Liver (tissue), 8 donors: ENCODE measurements at regions not wholly inside any gene's neighbourhood (a gene's known extent, or its start where the extent isn't known, plus 50 kb on each side); places are given as distances from the start of the nearest gene placed in this dataset.

Source experiments
- DNase-seq: peaks from one replicate; pipeline ENCODE4 v3.0.0-alpha.2; 2017; ENCODE audit warnings: low spot score
- H3K27ac ChIP-seq, 2 donors: one replicate each; pipeline ENCODE4 v1.7.0; 2013; ENCODE audit warnings: inconsistent platforms in 2 of 2, low read length in 2 of 2, control low read depth in 1 of 2, low read depth in 1 of 2, mild to moderate bottlenecking in 1 of 2
- H3K27me3 ChIP-seq, 4 donors: one replicate each; pipeline versions ENCODE4 v1.6.1 to v1.7.0; 2013; ENCODE audit warnings: low read length in 3 of 4, inconsistent platforms in 1 of 4, mild to moderate bottlenecking in 1 of 4, moderate library complexity in 1 of 4; ENCODE audit not compliant: control insufficient read depth in 4 of 4, insufficient read depth in 4 of 4
- H3K36me3 ChIP-seq, 4 donors: one replicate each; pipeline versions ENCODE4 v1.6.1 to v1.7.0; 2013; ENCODE audit warnings: low read length in 3 of 4, mild to moderate bottlenecking in 3 of 4, low read depth in 1 of 4, moderate library complexity in 1 of 4; ENCODE audit not compliant: control insufficient read depth in 4 of 4, insufficient read depth in 3 of 4
- H3K4me1 ChIP-seq, 4 donors: one replicate each; pipeline versions ENCODE4 v1.6.1 to v1.7.0; 2013; ENCODE audit warnings: low read length in 3 of 4, mild to moderate bottlenecking in 3 of 4, moderate library complexity in 1 of 4; ENCODE audit not compliant: control insufficient read depth in 4 of 4, insufficient read depth in 4 of 4
- H3K4me3 ChIP-seq, 3 donors: one replicate each; pipeline versions ENCODE4 v1.6.1 to v1.7.0; 2013; ENCODE audit warnings: low read length in 3 of 3, control low read depth in 1 of 3, low read depth in 1 of 3, mild to moderate bottlenecking in 1 of 3
- H3K9ac ChIP-seq, 2 donors: one replicate each; pipeline ENCODE4 v1.7.0; 2013; ENCODE audit warnings: low read length in 2 of 2, mild to moderate bottlenecking in 2 of 2, moderate library complexity in 2 of 2, control low read depth in 1 of 2, low read depth in 1 of 2
- H3K9me3 ChIP-seq, 4 donors: one replicate each; pipeline versions ENCODE4 v1.6.1 to v1.7.0; 2013; ENCODE audit warnings: low read length in 3 of 4; ENCODE audit not compliant: control insufficient read depth in 4 of 4
- EGR1 ChIP-seq, 2 donors: IDR thresholded peaks; 2 replicates each; pipeline ENCODE4 v1.6.1; 2016 to 2018; ENCODE audit warnings: antibody characterized with exemption in 2 of 2, low read depth in 2 of 2
- FOXA1 ChIP-seq: IDR thresholded peaks from 2 replicates; pipeline ENCODE4 v1.6.1; 2016; ENCODE audit warnings: antibody characterized with exemption
- FOXA2 ChIP-seq: IDR thresholded peaks from 2 replicates; pipeline ENCODE4 v1.6.1; 2016; ENCODE audit warnings: antibody characterized with exemption
- GABPA ChIP-seq, 2 donors: IDR thresholded peaks in 1 of 2; conservative IDR thresholded peaks in 1 of 2; 2 replicates each; pipeline ENCODE4 v1.6.1; 2016; ENCODE audit warnings: antibody characterized with exemption in 2 of 2, mild to moderate bottlenecking in 1 of 2, moderate library complexity in 1 of 2
- HNF4A ChIP-seq, 2 donors: conservative IDR thresholded peaks; 2 replicates each; pipeline ENCODE4 v1.6.1; 2016; ENCODE audit warnings: antibody characterized with exemption in 2 of 2, mild to moderate bottlenecking in 2 of 2
- HNF4G ChIP-seq: IDR thresholded peaks from 2 replicates; pipeline ENCODE4 v1.6.1; 2016; ENCODE audit warnings: antibody characterized with exemption
- JUND ChIP-seq, 2 donors: IDR thresholded peaks; 2 replicates each; pipeline ENCODE4 v1.6.1; 2016; ENCODE audit warnings: antibody characterized with exemption in 2 of 2
- NR2F2 ChIP-seq: IDR thresholded peaks from 2 replicates; pipeline ENCODE4 v1.6.1; 2016; ENCODE audit warnings: antibody characterized with exemption
- RAD21 ChIP-seq, 2 donors: IDR thresholded peaks; 2 replicates each; pipeline ENCODE4 v1.6.1; 2016; ENCODE audit warnings: antibody characterized with exemption in 2 of 2, mild to moderate bottlenecking in 2 of 2
- RXRA ChIP-seq, 2 donors: IDR thresholded peaks; 2 replicates each; pipeline ENCODE4 v1.6.1; 2017 to 2018; ENCODE audit warnings: antibody characterized with exemption in 2 of 2, mild to moderate bottlenecking in 1 of 2
- SP1 ChIP-seq: IDR thresholded peaks from 2 replicates; pipeline ENCODE4 v1.6.1; 2018; ENCODE audit warnings: antibody characterized with exemption, mild to moderate bottlenecking
- TAF1 ChIP-seq: conservative IDR thresholded peaks from 2 replicates; pipeline ENCODE4 v1.6.1; 2016; ENCODE audit warnings: antibody characterized with exemption, mild to moderate bottlenecking
- YY1 ChIP-seq: IDR thresholded peaks from 2 replicates; pipeline ENCODE4 v1.6.1; 2016; ENCODE audit warnings: antibody characterized with exemption, mild to moderate bottlenecking
- WGBS: extraction: QIAGEN DNeasy Blood & Tissue Kit; methylation state at CpG from one replicate; pipeline ENCODE4 v1.1.7; 2013; 5-methylcytosine and 5-hydroxymethylcytosine counted together
- TF ChIP-seq, protein P1 (sequence below): fragments of 150-350 bp; IDR thresholded peaks from 2 replicates; pipeline ENCODE4 v1.5.1; 2017; ENCODE audit warnings: improper control_type of control experiment, low read depth, low read length; ENCODE audit not compliant: missing input control
- TF ChIP-seq, protein P2 (sequence below): IDR thresholded peaks from 2 replicates; pipeline ENCODE4 v1.6.1; 2016; ENCODE audit warnings: antibody characterized with exemption
- TF ChIP-seq, protein P3 (sequence below): IDR thresholded peaks from 2 replicates; pipeline ENCODE4 v1.6.1; 2016; ENCODE audit warnings: antibody characterized with exemption
- TF ChIP-seq, protein P4 (sequence below): IDR thresholded peaks from 2 replicates; pipeline ENCODE4 v1.6.1; 2016; ENCODE audit warnings: antibody characterized with exemption
- TF ChIP-seq, protein P5 (sequence below): IDR thresholded peaks from 2 replicates; pipeline ENCODE4 v1.6.1; 2016; ENCODE audit warnings: antibody characterized with exemption, mild to moderate bottlenecking
- donor health status: healthy.
- donor health status: healthy.
- donor health status: healthy.
- donor health status: healthy.
- donor health status: healthy.

DNA sequence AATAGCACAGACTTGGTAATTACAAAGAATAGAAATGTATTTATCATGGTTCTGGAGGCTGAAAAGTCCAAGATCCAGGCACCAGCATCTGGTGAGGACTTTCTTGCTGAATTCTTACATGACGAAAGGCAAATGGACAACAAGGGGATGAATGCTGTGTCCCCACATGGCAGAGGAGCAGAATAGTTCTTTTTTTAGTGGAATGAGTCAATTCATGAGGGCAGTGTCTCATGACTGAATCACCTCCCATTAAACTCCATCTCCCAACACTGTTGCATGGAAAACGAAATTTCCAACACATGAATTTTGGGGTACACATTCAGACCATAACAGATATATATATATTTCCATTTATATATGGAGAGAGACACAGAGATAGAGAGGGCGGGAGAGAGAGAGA lies 628.3 kb downstream of the TRIML1 start:
- WGBS, result 53% methylated on average over 3 of the region's 3 CpGs
- no peak overlapping the region for H3K27ac ChIP-seq
- no peaks in the 10 kb centered on the region for H3K4me1 ChIP-seq
- no peak for DNase-seq
- peaks cover 0 to 2% (median 0%) of the 10 kb centered on the region in 4 donors for H3K9me3 ChIP-seq
- H3K9ac ChIP-seq, result no peak overlapping the region
- no peaks in the 10 kb centered on the region for H3K36me3 ChIP-seq
- TF ChIP-seq, protein P1, sequence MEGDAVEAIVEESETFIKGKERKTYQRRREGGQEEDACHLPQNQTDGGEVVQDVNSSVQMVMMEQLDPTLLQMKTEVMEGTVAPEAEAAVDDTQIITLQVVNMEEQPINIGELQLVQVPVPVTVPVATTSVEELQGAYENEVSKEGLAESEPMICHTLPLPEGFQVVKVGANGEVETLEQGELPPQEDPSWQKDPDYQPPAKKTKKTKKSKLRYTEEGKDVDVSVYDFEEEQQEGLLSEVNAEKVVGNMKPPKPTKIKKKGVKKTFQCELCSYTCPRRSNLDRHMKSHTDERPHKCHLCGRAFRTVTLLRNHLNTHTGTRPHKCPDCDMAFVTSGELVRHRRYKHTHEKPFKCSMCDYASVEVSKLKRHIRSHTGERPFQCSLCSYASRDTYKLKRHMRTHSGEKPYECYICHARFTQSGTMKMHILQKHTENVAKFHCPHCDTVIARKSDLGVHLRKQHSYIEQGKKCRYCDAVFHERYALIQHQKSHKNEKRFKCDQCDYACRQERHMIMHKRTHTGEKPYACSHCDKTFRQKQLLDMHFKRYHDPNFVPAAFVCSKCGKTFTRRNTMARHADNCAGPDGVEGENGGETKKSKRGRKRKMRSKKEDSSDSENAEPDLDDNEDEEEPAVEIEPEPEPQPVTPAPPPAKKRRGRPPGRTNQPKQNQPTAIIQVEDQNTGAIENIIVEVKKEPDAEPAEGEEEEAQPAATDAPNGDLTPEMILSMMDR, result no peak
- H3K27me3 ChIP-seq, result no peaks in the 10 kb centered on the region
- no peak overlapping the region for H3K4me3 ChIP-seq

DNA sequence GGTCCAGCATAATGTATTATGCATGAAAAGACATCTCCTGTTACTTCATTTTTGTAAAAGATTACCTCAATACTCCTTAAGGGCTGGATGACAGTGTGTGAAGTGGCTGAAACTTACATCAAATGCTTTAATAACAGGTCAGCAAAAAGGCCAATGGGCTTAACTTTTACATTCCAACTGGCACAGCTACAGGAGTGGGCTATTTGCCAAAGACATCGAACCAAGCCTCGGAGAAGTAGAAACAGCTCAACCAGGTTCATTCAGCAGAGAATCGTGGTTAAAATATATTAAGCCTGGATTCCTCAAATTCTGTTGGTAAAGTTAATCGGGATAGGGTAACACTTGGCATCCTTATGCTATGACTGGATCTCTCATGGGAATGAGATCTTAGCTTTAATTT lies 639.7 kb downstream of the TRIML1 start:
- Histone ChIP-seq H3K27me3 (peaks cover 0 to 3% (median 0%) of the 10 kb centered on the region in 4 donors), H3K4me3 (no peak overlapping the region), H3K27ac (no peak overlapping the region), H3K4me1 (no peaks in the 10 kb centered on the region), H3K9ac (no peak overlapping the region), H3K9me3 (no peaks in the 10 kb centered on the region), H3K36me3 (no peaks in the 10 kb centered on the region)
- TF ChIP-seq JUND (IDR thresholded peaks at IDR 0.05) (no peak), HNF4A (conservative IDR thresholded peaks at IDR 0.05) (no peak), EGR1 (IDR thresholded peaks at IDR 0.05; ENCODE audit: low read depth in 2 of 2) (no peak), YY1 (no peak), RXRA (IDR thresholded peaks at IDR 0.05) (no peak), FOXA2 (no peak), NR2F2 (no peak), TAF1 (no peak), HNF4G (no peak), RAD21 (IDR thresholded peaks at IDR 0.05) (no peak), GABPA (IDR thresholded peaks at IDR 0.05 in 1 of 2, conservative IDR thresholded peaks at IDR 0.05 in 1 of 2) (no peak), SP1 (no peak), FOXA1 (no peak)
- TF ChIP-seq, protein P2, sequence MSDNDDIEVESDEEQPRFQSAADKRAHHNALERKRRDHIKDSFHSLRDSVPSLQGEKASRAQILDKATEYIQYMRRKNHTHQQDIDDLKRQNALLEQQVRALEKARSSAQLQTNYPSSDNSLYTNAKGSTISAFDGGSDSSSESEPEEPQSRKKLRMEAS, result no peak
- TF ChIP-seq, protein P3, sequence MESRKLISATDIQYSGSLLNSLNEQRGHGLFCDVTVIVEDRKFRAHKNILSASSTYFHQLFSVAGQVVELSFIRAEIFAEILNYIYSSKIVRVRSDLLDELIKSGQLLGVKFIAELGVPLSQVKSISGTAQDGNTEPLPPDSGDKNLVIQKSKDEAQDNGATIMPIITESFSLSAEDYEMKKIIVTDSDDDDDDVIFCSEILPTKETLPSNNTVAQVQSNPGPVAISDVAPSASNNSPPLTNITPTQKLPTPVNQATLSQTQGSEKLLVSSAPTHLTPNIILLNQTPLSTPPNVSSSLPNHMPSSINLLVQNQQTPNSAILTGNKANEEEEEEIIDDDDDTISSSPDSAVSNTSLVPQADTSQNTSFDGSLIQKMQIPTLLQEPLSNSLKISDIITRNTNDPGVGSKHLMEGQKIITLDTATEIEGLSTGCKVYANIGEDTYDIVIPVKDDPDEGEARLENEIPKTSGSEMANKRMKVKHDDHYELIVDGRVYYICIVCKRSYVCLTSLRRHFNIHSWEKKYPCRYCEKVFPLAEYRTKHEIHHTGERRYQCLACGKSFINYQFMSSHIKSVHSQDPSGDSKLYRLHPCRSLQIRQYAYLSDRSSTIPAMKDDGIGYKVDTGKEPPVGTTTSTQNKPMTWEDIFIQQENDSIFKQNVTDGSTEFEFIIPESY, result no peak
- TF ChIP-seq, protein P4, sequence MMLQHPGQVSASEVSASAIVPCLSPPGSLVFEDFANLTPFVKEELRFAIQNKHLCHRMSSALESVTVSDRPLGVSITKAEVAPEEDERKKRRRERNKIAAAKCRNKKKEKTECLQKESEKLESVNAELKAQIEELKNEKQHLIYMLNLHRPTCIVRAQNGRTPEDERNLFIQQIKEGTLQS, result no peak
- TF ChIP-seq, protein P5, sequence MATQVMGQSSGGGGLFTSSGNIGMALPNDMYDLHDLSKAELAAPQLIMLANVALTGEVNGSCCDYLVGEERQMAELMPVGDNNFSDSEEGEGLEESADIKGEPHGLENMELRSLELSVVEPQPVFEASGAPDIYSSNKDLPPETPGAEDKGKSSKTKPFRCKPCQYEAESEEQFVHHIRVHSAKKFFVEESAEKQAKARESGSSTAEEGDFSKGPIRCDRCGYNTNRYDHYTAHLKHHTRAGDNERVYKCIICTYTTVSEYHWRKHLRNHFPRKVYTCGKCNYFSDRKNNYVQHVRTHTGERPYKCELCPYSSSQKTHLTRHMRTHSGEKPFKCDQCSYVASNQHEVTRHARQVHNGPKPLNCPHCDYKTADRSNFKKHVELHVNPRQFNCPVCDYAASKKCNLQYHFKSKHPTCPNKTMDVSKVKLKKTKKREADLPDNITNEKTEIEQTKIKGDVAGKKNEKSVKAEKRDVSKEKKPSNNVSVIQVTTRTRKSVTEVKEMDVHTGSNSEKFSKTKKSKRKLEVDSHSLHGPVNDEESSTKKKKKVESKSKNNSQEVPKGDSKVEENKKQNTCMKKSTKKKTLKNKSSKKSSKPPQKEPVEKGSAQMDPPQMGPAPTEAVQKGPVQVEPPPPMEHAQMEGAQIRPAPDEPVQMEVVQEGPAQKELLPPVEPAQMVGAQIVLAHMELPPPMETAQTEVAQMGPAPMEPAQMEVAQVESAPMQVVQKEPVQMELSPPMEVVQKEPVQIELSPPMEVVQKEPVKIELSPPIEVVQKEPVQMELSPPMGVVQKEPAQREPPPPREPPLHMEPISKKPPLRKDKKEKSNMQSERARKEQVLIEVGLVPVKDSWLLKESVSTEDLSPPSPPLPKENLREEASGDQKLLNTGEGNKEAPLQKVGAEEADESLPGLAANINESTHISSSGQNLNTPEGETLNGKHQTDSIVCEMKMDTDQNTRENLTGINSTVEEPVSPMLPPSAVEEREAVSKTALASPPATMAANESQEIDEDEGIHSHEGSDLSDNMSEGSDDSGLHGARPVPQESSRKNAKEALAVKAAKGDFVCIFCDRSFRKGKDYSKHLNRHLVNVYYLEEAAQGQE, result no peak
- TF ChIP-seq, protein P1, result no peak
- WGBS, result 84% methylated on average over 4 of the region's 4 CpGs
- DNase-seq, result no peak
